BLaER1 (cell line): ENCODE measurements at regions not wholly inside any gene's neighbourhood (a gene's known extent, or its start where the extent isn't known, plus 50 kb on each side); places are given as distances from the start of the nearest gene placed in this dataset.

Source experiments
- H3K27ac ChIP-seq: shearing (Covaris generic); formaldehyde crosslinking; 2 replicates; pipeline ENCODE4 v1.8.1; 2022
- H3K27me3 ChIP-seq: shearing (Covaris generic); formaldehyde crosslinking; 2 replicates; pipeline ENCODE4 v1.8.1; 2022
- H3K36me3 ChIP-seq: shearing (Covaris generic); formaldehyde crosslinking; 2 replicates; pipeline ENCODE4 v1.8.1; 2022
- H3K4me1 ChIP-seq: shearing (Covaris generic); formaldehyde crosslinking; 2 replicates; pipeline ENCODE4 v1.8.1; 2022
- H3K4me2 ChIP-seq: shearing (Covaris generic); formaldehyde crosslinking; 2 replicates; pipeline ENCODE4 v1.8.1; 2022
- H3K4me3 ChIP-seq: shearing (Covaris generic); formaldehyde crosslinking; 2 replicates; pipeline ENCODE4 v1.8.1; 2022
- H3K9ac ChIP-seq: shearing (Covaris generic); formaldehyde crosslinking; 2 replicates; pipeline ENCODE4 v1.8.1; 2022
- H3K9me3 ChIP-seq: shearing (Covaris generic); formaldehyde crosslinking; 2 replicates; pipeline ENCODE4 v1.8.1; 2022
- H4K20me1 ChIP-seq: shearing (Covaris generic); formaldehyde crosslinking; 2 replicates; pipeline ENCODE4 v1.8.1; 2022
- Cebpa-rat ChIP-seq: shearing (Covaris generic); IDR thresholded peaks from 2 replicates; pipeline ENCODE4 v1.8.1; 2022

DNA sequence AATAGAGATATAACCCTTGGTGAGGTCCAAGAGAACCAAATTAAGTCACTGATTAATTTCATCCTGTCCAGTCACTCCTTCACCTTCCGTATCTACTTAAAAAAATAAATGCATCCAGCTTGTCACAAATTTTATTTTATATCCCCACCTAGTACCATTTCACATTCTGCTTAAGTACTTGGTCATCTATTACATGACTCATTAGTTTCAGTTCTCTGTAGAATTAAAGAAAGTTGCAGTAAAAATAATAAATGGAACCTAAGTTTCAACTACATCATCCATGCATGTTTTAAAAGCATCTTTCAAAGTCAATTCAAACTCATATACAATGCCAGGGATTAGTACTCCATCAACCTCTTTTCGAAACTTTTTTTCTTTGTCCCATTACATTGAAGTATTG lies 130.2 kb downstream of the SH2D1A start:
- H3K9ac ChIP-seq = no peak overlapping the region
- no peaks in the 10 kb centered on the region for H3K4me1 ChIP-seq
- H3K36me3 ChIP-seq = no peaks in the 10 kb centered on the region
- H4K20me1 ChIP-seq = no peaks in the 10 kb centered on the region
- H3K9me3 ChIP-seq = no peaks in the 10 kb centered on the region
- H3K4me2 ChIP-seq = no peak overlapping the region
- peaks cover 88% of the 10 kb centered on the region for H3K27me3 ChIP-seq
- H3K4me3 ChIP-seq = no peak overlapping the region
- no peak for TF ChIP-seq Cebpa-rat
- no peak overlapping the region for H3K27ac ChIP-seq

DNA sequence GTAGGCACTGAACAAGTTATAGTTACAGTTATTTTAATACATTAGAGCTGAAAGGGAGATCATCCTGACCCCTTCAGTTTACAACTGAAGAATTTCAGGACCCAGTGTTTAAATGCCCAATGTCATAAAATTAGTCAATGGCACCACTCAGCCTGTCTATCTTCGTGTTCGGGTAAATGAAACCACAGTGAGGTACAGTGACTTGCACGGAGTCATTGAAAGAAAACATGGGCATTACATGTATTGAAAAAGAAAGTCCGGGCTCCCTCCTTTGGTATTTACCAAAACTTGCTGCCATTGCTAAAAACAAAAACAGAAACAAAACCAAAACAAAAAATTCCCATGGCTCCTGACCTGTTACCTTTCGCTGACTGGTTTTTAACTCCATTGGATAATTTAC lies 131.7 kb downstream of the SH2D1A start:
- Histone ChIP-seq H3K9ac (no peak overlapping the region), H3K9me3 (no peaks in the 10 kb centered on the region), H3K4me1 (no peaks in the 10 kb centered on the region), H3K27ac (no peak overlapping the region), H3K27me3 (peaks cover 90% of the 10 kb centered on the region), H3K36me3 (no peaks in the 10 kb centered on the region), H3K4me2 (no peak overlapping the region), H4K20me1 (no peaks in the 10 kb centered on the region), H3K4me3 (no peak overlapping the region)
- TF ChIP-seq Cebpa-rat = no peak

DNA sequence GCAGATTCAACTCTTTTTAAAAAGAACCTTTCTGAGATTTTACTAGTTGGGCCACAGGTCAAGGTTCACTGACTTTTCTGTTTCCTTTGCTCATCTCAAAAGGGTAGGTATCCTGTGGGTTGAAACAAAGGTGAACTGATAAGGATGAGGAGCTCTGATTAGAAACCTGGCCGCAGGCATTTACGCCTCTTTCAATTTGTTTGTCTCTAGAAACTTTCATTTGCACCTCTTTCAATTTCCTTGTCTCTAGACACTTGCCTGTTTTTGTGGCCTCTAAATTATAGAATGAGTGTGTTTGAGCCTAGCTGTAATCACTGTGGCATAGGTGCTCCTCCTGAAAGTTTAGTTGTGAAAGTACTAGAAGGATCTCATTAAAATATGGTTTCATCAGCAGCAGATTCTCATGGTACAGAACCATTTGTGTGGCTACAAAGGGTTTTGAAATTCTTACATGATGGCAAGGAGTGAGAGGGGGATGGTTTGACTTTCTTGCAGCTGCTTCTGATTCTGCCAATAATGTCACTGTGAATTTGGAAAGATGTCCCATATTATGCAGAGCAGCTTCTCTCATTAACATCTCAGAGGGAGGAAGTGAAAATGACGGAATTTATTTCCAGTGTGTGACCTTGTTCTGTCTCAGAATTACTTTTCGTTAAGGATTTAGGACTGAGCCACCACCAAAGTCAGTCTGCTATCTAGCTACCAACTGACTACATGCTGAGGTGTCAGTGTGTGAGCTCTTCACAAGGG lies 142.2 kb downstream of the SH2D1A start:
- H3K4me2 ChIP-seq = no peak overlapping the region
- H3K4me1 ChIP-seq = no peaks in the 10 kb centered on the region
- no peaks in the 10 kb centered on the region for H3K9me3 ChIP-seq

DNA sequence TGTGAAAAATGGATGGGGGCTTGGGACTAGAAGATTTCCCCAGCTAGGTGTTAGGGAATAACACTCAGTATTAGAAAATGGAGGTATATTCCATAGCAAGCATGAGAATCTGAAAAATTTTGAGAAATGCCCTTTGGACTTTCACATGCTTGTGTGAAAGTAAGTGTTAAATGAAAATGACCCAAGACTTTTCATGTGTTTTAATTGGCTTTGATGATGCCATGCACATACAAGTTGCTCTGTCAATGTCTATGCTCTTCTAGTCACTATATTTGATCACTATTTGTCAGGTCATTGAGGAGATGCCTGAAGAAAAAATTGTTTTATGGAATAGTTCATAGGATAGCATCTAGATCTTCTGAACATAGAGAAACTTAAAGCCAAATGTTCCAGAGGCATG lies 147.6 kb downstream of the SH2D1A start:
- Histone ChIP-seq H3K27me3 (peaks cover 63% of the 10 kb centered on the region), H3K4me2 (no peak overlapping the region), H3K4me1 (no peaks in the 10 kb centered on the region), H4K20me1 (no peaks in the 10 kb centered on the region), H3K27ac (no peak overlapping the region), H3K4me3 (no peak overlapping the region), H3K9ac (no peak overlapping the region), H3K36me3 (no peaks in the 10 kb centered on the region), H3K9me3 (no peaks in the 10 kb centered on the region; the same call in 1 of the 2 replicates)
- no peak for TF ChIP-seq Cebpa-rat

More for the DNA sequence above, 142.2 kb downstream of the SH2D1A start:
- Histone ChIP-seq H3K27ac (no peak overlapping the region), H3K27me3 (peaks cover 87% of the 10 kb centered on the region), H3K36me3 (no peaks in the 10 kb centered on the region), H3K9ac (no peak overlapping the region), H4K20me1 (no peaks in the 10 kb centered on the region), H3K4me3 (no peak overlapping the region)
- no peak for TF ChIP-seq Cebpa-rat

DNA sequence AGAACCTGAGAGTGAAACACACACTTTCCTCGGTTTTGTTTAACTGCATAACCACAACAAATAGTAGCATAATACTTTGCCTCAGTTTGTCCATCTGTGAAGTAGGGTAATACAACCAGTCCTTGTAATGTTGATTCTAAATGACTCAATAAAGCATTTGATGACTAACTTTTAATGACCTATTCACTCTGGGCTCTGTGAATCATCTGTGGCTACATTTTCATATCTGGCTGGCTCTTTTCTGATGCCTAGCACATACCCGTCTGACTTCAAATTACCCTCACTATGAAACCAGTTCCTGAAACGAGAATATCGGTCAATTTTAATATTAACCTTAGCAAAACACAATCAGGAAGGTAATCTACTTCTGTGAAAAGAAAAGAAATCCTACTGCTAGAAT lies 151.0 kb downstream of the SH2D1A start:
- Histone ChIP-seq H3K27ac (no peak overlapping the region), H3K36me3 (no peaks in the 10 kb centered on the region), H3K27me3 (peaks cover 70% of the 10 kb centered on the region), H4K20me1 (no peaks in the 10 kb centered on the region), H3K9ac (no peak overlapping the region), H3K4me1 (no peaks in the 10 kb centered on the region), H3K4me2 (no peak overlapping the region), H3K9me3 (no peaks in the 10 kb centered on the region; the same call in 1 of the 2 replicates), H3K4me3 (no peak overlapping the region)
- TF ChIP-seq Cebpa-rat = no peak

DNA sequence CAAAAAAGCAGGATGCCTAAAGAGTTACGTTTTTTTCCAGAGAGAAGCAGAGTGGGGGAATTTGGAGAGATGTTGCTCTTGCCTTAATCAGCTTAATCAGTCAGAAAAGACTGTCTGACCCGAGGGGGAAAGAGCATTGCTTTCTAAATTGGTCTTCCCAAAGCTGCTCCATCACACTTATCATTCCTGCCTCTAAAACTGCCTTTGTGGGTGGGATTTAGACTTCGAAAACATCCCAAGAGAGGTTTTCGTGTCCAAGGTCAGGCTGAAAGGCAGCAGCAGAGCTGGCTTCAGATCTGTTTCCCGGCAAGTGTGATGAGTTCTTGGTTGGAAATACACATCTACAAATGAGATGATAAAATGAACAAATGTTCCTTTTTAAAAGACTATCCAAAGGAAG lies 155.2 kb downstream of the SH2D1A start:
- no peaks in the 10 kb centered on the region for H3K9me3 ChIP-seq
- H3K36me3 ChIP-seq = no peaks in the 10 kb centered on the region
- no peak overlapping the region for H3K9ac ChIP-seq
- H3K4me1 ChIP-seq = no peaks in the 10 kb centered on the region
- H3K4me2 ChIP-seq = no peak overlapping the region
- peaks cover 100% of the 10 kb centered on the region for H3K27me3 ChIP-seq
- H4K20me1 ChIP-seq = no peaks in the 10 kb centered on the region
- H3K27ac ChIP-seq = no peak overlapping the region
- no peak overlapping the region for H3K4me3 ChIP-seq
- no peak for TF ChIP-seq Cebpa-rat

DNA sequence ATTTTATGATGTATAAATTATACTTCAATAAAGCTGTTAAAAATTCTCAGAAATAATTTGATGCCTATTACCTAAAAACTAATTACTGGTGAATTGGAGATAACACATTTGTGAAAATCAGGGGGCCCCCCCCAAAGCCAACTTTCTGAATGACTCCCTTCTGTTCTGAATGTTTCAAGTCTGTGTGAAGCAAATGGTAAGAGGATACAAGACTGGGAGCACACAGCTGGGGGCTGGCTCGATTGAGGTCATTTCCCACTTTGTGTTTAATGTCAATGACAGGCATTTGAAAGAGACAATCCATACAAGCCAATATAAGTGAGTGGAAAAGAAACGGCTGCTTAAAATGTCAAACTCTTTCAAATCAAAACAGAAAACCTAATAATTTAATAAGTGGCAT lies 155.8 kb downstream of the SH2D1A start:
- Histone ChIP-seq H3K9me3 (no peaks in the 10 kb centered on the region), H3K27ac (no peak overlapping the region), H3K9ac (no peak overlapping the region), H3K36me3 (no peaks in the 10 kb centered on the region), H3K4me2 (no peak overlapping the region), H3K4me1 (no peaks in the 10 kb centered on the region), H3K4me3 (no peak overlapping the region), H3K27me3 (peaks cover 100% of the 10 kb centered on the region), H4K20me1 (no peaks in the 10 kb centered on the region)
- TF ChIP-seq Cebpa-rat = no peak

DNA sequence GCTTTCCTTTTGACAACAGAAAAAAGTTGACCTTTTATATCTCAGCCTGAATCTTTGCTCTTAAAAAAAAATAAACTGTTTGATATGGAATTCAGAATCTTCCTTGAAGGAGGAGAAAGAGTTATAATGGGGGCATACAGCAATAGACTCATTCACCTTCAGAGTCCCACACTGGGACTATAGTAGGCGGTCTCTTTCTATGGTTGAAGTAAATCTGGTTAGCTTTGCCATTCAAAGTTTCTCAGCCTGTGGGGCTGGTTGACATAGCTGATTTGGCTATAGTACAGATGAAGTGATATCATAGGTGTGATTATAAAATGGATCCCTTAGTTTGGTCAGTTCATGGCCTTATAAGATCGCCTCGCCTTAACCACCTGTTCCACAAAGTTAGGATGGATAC lies 156.2 kb downstream of the SH2D1A start:
- peaks cover 100% of the 10 kb centered on the region for H3K27me3 ChIP-seq
- no peak for TF ChIP-seq Cebpa-rat
- H3K4me2 ChIP-seq = no peak overlapping the region
- no peak overlapping the region for H3K4me3 ChIP-seq
- no peaks in the 10 kb centered on the region for H3K9me3 ChIP-seq
- no peak overlapping the region for H3K27ac ChIP-seq
- H3K36me3 ChIP-seq = no peaks in the 10 kb centered on the region
- no peak overlapping the region for H3K9ac ChIP-seq
- no peaks in the 10 kb centered on the region for H4K20me1 ChIP-seq
- no peaks in the 10 kb centered on the region for H3K4me1 ChIP-seq

DNA sequence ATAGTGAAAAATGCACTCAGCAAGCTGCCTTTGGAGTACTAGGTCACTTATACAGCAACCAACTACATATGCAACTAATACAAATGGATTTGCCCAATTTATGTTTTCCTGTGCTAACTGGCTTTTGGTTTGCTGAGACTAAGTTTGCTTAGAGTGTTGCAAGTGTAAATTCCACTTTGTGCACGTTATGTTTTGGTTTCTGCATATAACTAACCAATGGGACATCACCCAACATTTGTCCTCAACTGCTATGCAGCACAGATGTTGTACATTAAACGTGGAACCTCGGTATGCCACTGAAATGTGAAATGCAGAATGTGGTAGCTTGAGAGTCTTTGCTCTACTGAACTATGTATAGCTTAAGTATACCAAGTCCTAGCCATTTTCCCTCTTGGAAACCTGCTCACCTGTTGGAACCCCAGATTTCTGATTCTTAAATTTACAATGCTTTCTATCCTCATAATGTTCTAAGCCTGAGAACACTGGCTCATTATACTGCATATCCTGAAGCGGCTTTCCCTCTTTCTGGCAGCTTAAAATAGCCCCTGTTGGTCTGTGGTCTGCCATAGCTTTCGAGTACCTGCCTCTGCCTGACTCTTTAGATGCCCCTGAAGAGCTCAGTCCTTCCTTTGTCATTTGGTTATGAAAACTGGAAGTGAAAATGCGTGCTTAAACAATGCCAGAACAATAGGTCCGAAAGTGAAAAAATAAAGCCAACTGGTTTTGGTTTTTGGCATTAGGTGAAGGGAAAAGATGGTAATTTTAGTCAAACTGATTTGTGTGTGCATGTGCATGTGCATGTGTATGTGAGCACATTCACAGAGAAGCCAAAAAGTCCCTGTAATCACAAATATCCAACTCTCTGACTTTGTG lies 158.0 kb downstream of the SH2D1A start:
- Histone ChIP-seq H3K27me3 (peaks cover 98% of the 10 kb centered on the region), H3K4me2 (no peak overlapping the region), H3K4me3 (no peak overlapping the region), H3K4me1 (no peaks in the 10 kb centered on the region), H3K9ac (no peak overlapping the region), H3K27ac (no peak overlapping the region), H3K9me3 (no peaks in the 10 kb centered on the region), H3K36me3 (no peaks in the 10 kb centered on the region), H4K20me1 (no peaks in the 10 kb centered on the region; the same call in 1 of the 2 replicates)
- TF ChIP-seq Cebpa-rat = no peak

DNA sequence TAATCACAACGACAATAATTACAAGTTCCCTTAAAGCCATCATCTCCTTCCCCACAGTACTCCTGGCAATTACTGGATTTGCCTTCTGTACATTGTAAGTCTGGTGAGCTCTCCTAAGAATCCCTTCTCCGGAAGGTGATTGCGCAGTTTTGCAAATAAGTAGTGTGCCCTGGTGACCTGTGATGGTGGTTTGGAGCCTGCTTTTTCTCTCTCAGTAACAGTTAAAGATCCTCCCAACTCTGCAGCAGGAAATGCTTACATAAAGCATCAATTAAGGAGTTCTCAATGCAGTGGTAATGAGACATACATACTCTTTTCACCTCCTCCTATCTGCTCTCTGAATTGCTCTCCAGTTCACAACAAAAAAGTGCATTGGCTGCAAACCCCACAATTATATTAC lies 159.7 kb downstream of the SH2D1A start:
- Histone ChIP-seq H3K4me3 (no peak overlapping the region), H3K27ac (no peak overlapping the region), H3K4me2 (no peak overlapping the region), H3K9ac (no peak overlapping the region), H3K36me3 (no peaks in the 10 kb centered on the region), H3K9me3 (no peaks in the 10 kb centered on the region), H3K4me1 (no peaks in the 10 kb centered on the region), H3K27me3 (peaks cover 91% of the 10 kb centered on the region), H4K20me1 (no peaks in the 10 kb centered on the region; the same call in 1 of the 2 replicates)
- TF ChIP-seq Cebpa-rat = no peak
